Pancreas (tissue), 10 donors: ENCODE measurements at regions not wholly inside any gene's neighbourhood (a gene's known extent, or its start where the extent isn't known, plus 50 kb on each side); places are given as distances from the start of the nearest gene placed in this dataset.

Experiments
- ATAC-seq, 4 donors: fragments of 200-7000 bp; cut with Tn5 transposase; one replicate each; pipeline versions ENCODE4 v1.8.0 to v1.9.1; 2020; ENCODE audit warnings: mild to moderate bottlenecking in 4 of 4, moderate library complexity in 4 of 4
- DNase-seq, 6 donors: peaks; one replicate each; pipeline ENCODE4 v3.0.0-alpha.2; 2020
- FAIRE-seq: peaks from 2 replicates; lab custom pipeline; 2012; peaks lifted over from hg19 to GRCh38; lab: Jason Lieb, UNC
- H3K27ac ChIP-seq, 4 donors: fragments of 200-600 bp; sonication (generic); 1 replicate in 3 of 4; 2 replicates in 1 of 4; pipeline versions ENCODE4 v1.5.0 to v1.8.0; 2020
- H3K27me3 ChIP-seq, 4 donors: fragments of 200-600 bp; one replicate each; pipeline ENCODE4 v1.8.0; 2021
- H3K36me3 ChIP-seq, 3 donors: fragments of 200-600 bp; sonication (generic) in 1 of 3; one replicate each; pipeline versions ENCODE4 v1.5.0 to v1.8.0; 2020 to 2021
- H3K4me1 ChIP-seq, 3 donors: fragments of 200-600 bp; one replicate each; pipeline ENCODE4 v1.8.0; 2021
- H3K4me3 ChIP-seq, 4 donors: fragments of 200-600 bp; sonication (generic) in 2 of 4; one replicate each; pipeline versions ENCODE4 v1.5.0 to v1.8.0; 2020 to 2021
- H3K9me3 ChIP-seq, 4 donors: fragments of 200-600 bp; one replicate each; pipeline ENCODE4 v1.8.0; 2021
- WGBS, 2 donors: extraction: QIAGEN DNeasy Blood & Tissue Kit; methylation state at CpG; one replicate each; pipeline ENCODE4 v1.1.7; 2013; 5-methylcytosine and 5-hydroxymethylcytosine counted together
- intact Hi-C, 3 donors: fragments of 100-400 bp; cut with DNase I; formaldehyde crosslinking; loops; one replicate each; pipeline versions ENCODE4 v1.11.1 to v1.14.2; 2022
- TF ChIP-seq, protein P1 (sequence below), 4 donors: fragments of 200-600 bp; sonication (generic) in 3 of 4; IDR thresholded peaks; one replicate each; pipeline versions ENCODE4 v1.5.0 to v1.8.0; 2021; ENCODE audit warnings: antibody characterized with exemption in 4 of 4
- donor health status: healthy with polysubstance abuse.
- donor health status: DM: no; HTN: no; CAD: no; lungs with moderate emphysema.
- donor health status: DM: no; HTN: no; CAD: no.
- donor health status: control.
- donor health status: control.
- donor health status: Bipolar disorder and iron deficiency.
- donor health status: DM: yes; HTN: yes; CAD: no.
- donor health status: DM: no; HTN: no; CAD: no.
- donor health status: DM: no; HTN: no; CAD: no.
- donor health status: DM: yes; HTN: yes; CAD: no.

DNA sequence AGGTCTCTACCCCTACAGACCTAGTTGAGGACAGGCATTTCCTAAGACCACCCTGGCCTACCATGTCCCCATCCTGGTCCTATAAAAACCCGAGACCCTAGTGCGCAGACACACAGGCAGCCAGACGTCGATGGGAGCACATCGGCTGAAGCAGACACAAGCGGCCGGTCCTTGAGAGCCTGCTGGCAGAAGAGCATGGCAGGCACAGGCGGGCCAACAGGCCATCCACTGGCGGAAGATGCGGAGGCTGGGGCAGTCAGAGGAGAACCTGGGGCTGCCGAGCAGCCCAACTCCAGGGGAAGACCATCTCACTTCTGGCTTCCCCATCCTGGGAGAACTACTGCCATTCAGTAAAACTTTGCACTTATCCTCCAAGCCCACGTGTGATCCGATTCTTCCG lies 396.8 kb downstream of the AEBP2 start:
- Histone ChIP-seq H3K9me3 (no peaks in the 10 kb centered on the region), H3K36me3 (no peaks in the 10 kb centered on the region), H3K4me3 (no peak overlapping the region), H3K27ac (no peak overlapping the region), H3K4me1 (no peaks in the 10 kb centered on the region), H3K27me3 (no peaks in the 10 kb centered on the region)
- ATAC-seq = no peak
- peak in 2 of 6 donors; percentile 9 to 39 for DNase-seq
- TF ChIP-seq, protein P1, sequence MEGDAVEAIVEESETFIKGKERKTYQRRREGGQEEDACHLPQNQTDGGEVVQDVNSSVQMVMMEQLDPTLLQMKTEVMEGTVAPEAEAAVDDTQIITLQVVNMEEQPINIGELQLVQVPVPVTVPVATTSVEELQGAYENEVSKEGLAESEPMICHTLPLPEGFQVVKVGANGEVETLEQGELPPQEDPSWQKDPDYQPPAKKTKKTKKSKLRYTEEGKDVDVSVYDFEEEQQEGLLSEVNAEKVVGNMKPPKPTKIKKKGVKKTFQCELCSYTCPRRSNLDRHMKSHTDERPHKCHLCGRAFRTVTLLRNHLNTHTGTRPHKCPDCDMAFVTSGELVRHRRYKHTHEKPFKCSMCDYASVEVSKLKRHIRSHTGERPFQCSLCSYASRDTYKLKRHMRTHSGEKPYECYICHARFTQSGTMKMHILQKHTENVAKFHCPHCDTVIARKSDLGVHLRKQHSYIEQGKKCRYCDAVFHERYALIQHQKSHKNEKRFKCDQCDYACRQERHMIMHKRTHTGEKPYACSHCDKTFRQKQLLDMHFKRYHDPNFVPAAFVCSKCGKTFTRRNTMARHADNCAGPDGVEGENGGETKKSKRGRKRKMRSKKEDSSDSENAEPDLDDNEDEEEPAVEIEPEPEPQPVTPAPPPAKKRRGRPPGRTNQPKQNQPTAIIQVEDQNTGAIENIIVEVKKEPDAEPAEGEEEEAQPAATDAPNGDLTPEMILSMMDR (IDR thresholded peaks at IDR 0.05) = no peak
- FAIRE-seq = no peak
- intact Hi-C loops = no loop called here
- WGBS, 2 donors = 94 to 96% methylated on average over 14 of the region's 14 CpGs

DNA sequence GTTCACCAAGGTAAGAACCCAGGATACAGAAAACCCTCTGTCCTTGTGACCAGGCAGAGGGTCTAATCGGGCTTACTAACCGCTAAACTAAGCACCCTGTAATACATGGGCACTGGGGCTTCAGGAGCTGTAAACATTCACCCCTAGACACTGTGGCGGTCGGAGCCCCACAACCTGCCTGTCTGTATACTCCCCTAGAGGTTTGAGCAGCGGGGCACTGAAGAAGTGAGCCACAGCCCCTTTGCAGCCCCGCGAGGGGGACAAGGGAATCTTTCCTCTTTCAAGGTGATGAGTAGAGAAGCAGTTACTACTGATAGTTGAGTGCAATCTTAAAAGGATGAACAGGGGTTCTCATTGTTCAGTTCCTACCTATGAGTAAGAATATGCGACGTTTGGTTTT lies 397.2 kb downstream of the AEBP2 start:
- no peaks in the 10 kb centered on the region for H3K36me3 ChIP-seq
- H3K4me1 ChIP-seq = no peaks in the 10 kb centered on the region
- H3K4me3 ChIP-seq = no peak overlapping the region
- intact Hi-C loops = no loop called here
- WGBS, 2 donors = 93 to 96% methylated on average over 9 of the region's 9 CpGs
- FAIRE-seq = no peak
- H3K27ac ChIP-seq = no peak overlapping the region
- DNase-seq = peak in 1 of 6 donors; percentile 27
- no peak for ATAC-seq
- H3K9me3 ChIP-seq = no peaks in the 10 kb centered on the region
- H3K27me3 ChIP-seq = no peaks in the 10 kb centered on the region
- TF ChIP-seq, protein P1 (IDR thresholded peaks at IDR 0.05) = no peak

DNA sequence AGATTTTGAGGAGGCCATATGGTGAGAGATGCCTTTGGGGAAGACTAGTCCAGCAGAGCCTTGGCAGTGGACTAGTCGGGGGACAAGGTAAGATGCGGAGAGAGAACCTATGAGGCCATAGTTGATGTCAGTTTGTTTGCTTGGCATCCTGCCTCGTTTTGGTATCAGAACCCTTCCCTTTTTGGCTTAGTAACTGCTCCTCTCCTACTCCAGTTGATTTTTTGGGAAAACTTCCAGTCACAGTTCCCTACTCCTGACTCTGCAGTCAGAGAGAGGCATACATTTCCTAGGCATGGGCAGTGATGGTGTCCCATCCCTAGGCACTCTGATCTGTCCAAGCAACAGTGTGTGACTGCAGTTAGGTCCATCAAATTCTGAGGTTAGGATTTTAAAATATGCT lies 398.3 kb downstream of the AEBP2 start:
- no peak overlapping the region for H3K27ac ChIP-seq
- ATAC-seq = no peak
- H3K36me3 ChIP-seq = no peaks in the 10 kb centered on the region
- H3K4me3 ChIP-seq = no peak overlapping the region
- no peaks in the 10 kb centered on the region for H3K27me3 ChIP-seq
- 69 to 70% methylated on average over 3 of the region's 3 CpGs for WGBS, 2 donors
- intact Hi-C loops = no loop called here
- no peak for DNase-seq
- TF ChIP-seq, protein P1 (IDR thresholded peaks at IDR 0.05) = no peak
- no peaks in the 10 kb centered on the region for H3K4me1 ChIP-seq
- no peak for FAIRE-seq
- H3K9me3 ChIP-seq = no peaks in the 10 kb centered on the region

DNA sequence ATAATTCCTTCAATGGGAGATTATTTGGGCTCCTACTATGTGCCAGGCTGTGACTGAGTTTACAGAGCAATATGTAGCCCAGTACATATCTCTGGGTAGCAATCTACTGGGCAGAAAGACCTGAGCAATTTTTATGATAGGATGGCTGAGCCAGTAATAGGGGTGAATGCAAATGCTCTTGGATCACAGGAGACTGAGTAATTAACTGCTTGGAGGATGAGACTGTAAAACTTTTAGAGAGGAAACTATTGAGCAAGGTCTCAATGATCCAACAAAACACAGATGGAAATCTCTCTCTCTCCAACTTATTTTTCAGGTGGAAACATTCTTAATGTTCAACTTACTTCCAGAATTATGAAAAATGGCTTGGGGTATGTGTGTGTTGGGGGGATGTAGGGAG lies 402.2 kb downstream of the AEBP2 start:
- ATAC-seq = no peak
- intact Hi-C loops = no loop called here
- Histone ChIP-seq H3K9me3 (no peaks in the 10 kb centered on the region), H3K4me1 (peaks cover 0 to 3% (median 0%) of the 10 kb centered on the region in 3 donors), H3K27ac (no peak overlapping the region), H3K27me3 (no peaks in the 10 kb centered on the region), H3K4me3 (no peak overlapping the region), H3K36me3 (no peaks in the 10 kb centered on the region)
- no peak for FAIRE-seq
- DNase-seq = no peak
- TF ChIP-seq, protein P1 (IDR thresholded peaks at IDR 0.05) = no peak

DNA sequence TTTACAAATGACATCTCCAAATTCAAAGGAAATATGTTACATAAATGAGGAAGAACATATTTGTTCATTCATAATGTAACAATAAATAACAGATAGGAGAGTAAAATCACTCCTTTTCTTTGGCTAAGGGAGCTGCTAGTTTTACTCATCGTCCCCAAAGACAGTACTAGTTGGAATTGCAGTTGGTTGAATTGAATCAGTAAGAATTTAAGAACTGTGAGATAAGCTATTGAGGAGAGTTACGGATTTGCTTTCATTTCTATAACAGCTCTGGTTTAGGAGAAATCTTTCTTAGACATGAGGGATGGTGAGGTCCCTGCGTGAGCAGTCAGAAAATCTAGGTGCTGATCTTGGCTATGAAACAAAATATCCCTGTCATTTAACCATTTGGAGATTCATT lies 402.8 kb downstream of the AEBP2 start:
- ATAC-seq (peak in 1 of 4 donors; percentile 12), DNase-seq (no peak), FAIRE-seq (no peak)
- intact Hi-C loops = no loop called here
- no peak overlapping the region for H3K4me3 ChIP-seq
- H3K9me3 ChIP-seq = no peaks in the 10 kb centered on the region
- H3K27me3 ChIP-seq = no peaks in the 10 kb centered on the region
- H3K4me1 ChIP-seq = peaks cover 0 to 7% (median 4%) of the 10 kb centered on the region in 3 donors
- H3K36me3 ChIP-seq = no peaks in the 10 kb centered on the region
- H3K27ac ChIP-seq = no peak overlapping the region
- WGBS, 2 donors = 66 to 71% methylated on average over 3 of the region's 3 CpGs
- TF ChIP-seq, protein P1 (IDR thresholded peaks at IDR 0.05) = no peak
